Liver (tissue), 8 donors: ENCODE measurements at regions not wholly inside any gene's neighbourhood (a gene's known extent, or its start where the extent isn't known, plus 50 kb on each side); places are given as distances from the start of the nearest gene placed in this dataset.
A peak's percentile ranks its signal among the peaks of the same experiment; 100 is the strongest.

Experiments
- DNase-seq: peaks from one replicate; pipeline ENCODE4 v3.0.0-alpha.2; 2017; ENCODE audit warnings: low spot score
- H3K27ac ChIP-seq, 2 donors: one replicate each; pipeline ENCODE4 v1.7.0; 2013; ENCODE audit warnings: inconsistent platforms in 2 of 2, low read length in 2 of 2, control low read depth in 1 of 2, low read depth in 1 of 2, mild to moderate bottlenecking in 1 of 2
- H3K27me3 ChIP-seq, 4 donors: one replicate each; pipeline versions ENCODE4 v1.6.1 to v1.7.0; 2013; ENCODE audit warnings: low read length in 3 of 4, inconsistent platforms in 1 of 4, mild to moderate bottlenecking in 1 of 4, moderate library complexity in 1 of 4; ENCODE audit not compliant: control insufficient read depth in 4 of 4, insufficient read depth in 4 of 4
- H3K36me3 ChIP-seq, 4 donors: one replicate each; pipeline versions ENCODE4 v1.6.1 to v1.7.0; 2013; ENCODE audit warnings: low read length in 3 of 4, mild to moderate bottlenecking in 3 of 4, low read depth in 1 of 4, moderate library complexity in 1 of 4; ENCODE audit not compliant: control insufficient read depth in 4 of 4, insufficient read depth in 3 of 4
- H3K4me1 ChIP-seq, 4 donors: one replicate each; pipeline versions ENCODE4 v1.6.1 to v1.7.0; 2013; ENCODE audit warnings: low read length in 3 of 4, mild to moderate bottlenecking in 3 of 4, moderate library complexity in 1 of 4; ENCODE audit not compliant: control insufficient read depth in 4 of 4, insufficient read depth in 4 of 4
- H3K4me3 ChIP-seq, 3 donors: one replicate each; pipeline versions ENCODE4 v1.6.1 to v1.7.0; 2013; ENCODE audit warnings: low read length in 3 of 3, control low read depth in 1 of 3, low read depth in 1 of 3, mild to moderate bottlenecking in 1 of 3
- H3K9ac ChIP-seq, 2 donors: one replicate each; pipeline ENCODE4 v1.7.0; 2013; ENCODE audit warnings: low read length in 2 of 2, mild to moderate bottlenecking in 2 of 2, moderate library complexity in 2 of 2, control low read depth in 1 of 2, low read depth in 1 of 2
- H3K9me3 ChIP-seq, 4 donors: one replicate each; pipeline versions ENCODE4 v1.6.1 to v1.7.0; 2013; ENCODE audit warnings: low read length in 3 of 4; ENCODE audit not compliant: control insufficient read depth in 4 of 4
- CTCF ChIP-seq: fragments of 150-350 bp; IDR thresholded peaks from 2 replicates; pipeline ENCODE4 v1.5.1; 2017; ENCODE audit warnings: improper control_type of control experiment, low read depth, low read length; ENCODE audit not compliant: missing input control
- EGR1 ChIP-seq, 2 donors: IDR thresholded peaks; 2 replicates each; pipeline ENCODE4 v1.6.1; 2016 to 2018; ENCODE audit warnings: antibody characterized with exemption in 2 of 2, low read depth in 2 of 2
- FOXA1 ChIP-seq: IDR thresholded peaks from 2 replicates; pipeline ENCODE4 v1.6.1; 2016; ENCODE audit warnings: antibody characterized with exemption
- FOXA2 ChIP-seq: IDR thresholded peaks from 2 replicates; pipeline ENCODE4 v1.6.1; 2016; ENCODE audit warnings: antibody characterized with exemption
- JUND ChIP-seq, 2 donors: IDR thresholded peaks; 2 replicates each; pipeline ENCODE4 v1.6.1; 2016; ENCODE audit warnings: antibody characterized with exemption in 2 of 2
- MAX ChIP-seq: IDR thresholded peaks from 2 replicates; pipeline ENCODE4 v1.6.1; 2016; ENCODE audit warnings: antibody characterized with exemption
- NR2F2 ChIP-seq: IDR thresholded peaks from 2 replicates; pipeline ENCODE4 v1.6.1; 2016; ENCODE audit warnings: antibody characterized with exemption
- RAD21 ChIP-seq, 2 donors: IDR thresholded peaks; 2 replicates each; pipeline ENCODE4 v1.6.1; 2016; ENCODE audit warnings: antibody characterized with exemption in 2 of 2, mild to moderate bottlenecking in 2 of 2
- REST ChIP-seq: IDR thresholded peaks from 2 replicates; pipeline ENCODE4 v1.6.1; 2016; ENCODE audit warnings: antibody characterized with exemption, mild to moderate bottlenecking
- SP1 ChIP-seq: IDR thresholded peaks from 2 replicates; pipeline ENCODE4 v1.6.1; 2018; ENCODE audit warnings: antibody characterized with exemption, mild to moderate bottlenecking
- TAF1 ChIP-seq: conservative IDR thresholded peaks from 2 replicates; pipeline ENCODE4 v1.6.1; 2016; ENCODE audit warnings: antibody characterized with exemption, mild to moderate bottlenecking
- YY1 ChIP-seq: IDR thresholded peaks from 2 replicates; pipeline ENCODE4 v1.6.1; 2016; ENCODE audit warnings: antibody characterized with exemption, mild to moderate bottlenecking
- WGBS: extraction: QIAGEN DNeasy Blood & Tissue Kit; methylation state at CpG from one replicate; pipeline ENCODE4 v1.1.7; 2013; 5-methylcytosine and 5-hydroxymethylcytosine counted together
- TF ChIP-seq, protein P1 (sequence below): IDR thresholded peaks from 2 replicates; pipeline ENCODE4 v1.6.1; 2016; ENCODE audit warnings: antibody characterized with exemption
- donor health status: healthy.
- donor health status: healthy.
- donor health status: healthy.
- donor health status: healthy.
- donor health status: healthy.

DNA sequence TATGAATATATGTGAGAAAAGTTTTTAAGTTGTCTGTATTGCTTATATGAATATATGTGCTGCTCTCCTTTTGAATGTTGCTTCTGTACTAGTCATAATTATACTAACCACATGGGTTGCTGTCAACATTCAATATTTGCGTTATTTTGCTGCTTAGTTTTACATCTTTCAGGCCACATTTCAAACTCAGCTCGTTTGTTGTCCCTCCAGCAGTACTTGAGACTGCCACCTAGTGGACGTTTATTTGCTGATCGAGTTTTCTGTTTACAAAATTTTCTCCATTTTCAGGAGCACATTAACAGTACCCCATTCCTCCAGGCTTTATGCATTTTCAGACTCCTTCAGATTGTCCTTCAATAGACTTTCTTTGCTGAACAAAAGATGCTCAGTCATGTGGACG, 75.8 kb downstream of the NUDT11 start:
- 6% methylated on average over 5 of the region's 5 CpGs for WGBS
- H3K36me3 ChIP-seq = no peaks in the 10 kb centered on the region
- peak; percentile 53 for TF ChIP-seq CTCF
- TF ChIP-seq SP1 = no peak
- TF ChIP-seq JUND (IDR thresholded peaks at IDR 0.05) = no peak
- TF ChIP-seq REST = no peak
- TF ChIP-seq RAD21 (IDR thresholded peaks at IDR 0.05) = peak; percentile 61 to 76
- TF ChIP-seq NR2F2 = no peak
- no peaks in the 10 kb centered on the region for H3K4me1 ChIP-seq
- H3K9me3 ChIP-seq = no peaks in the 10 kb centered on the region
- no peak overlapping the region for H3K27ac ChIP-seq
- H3K4me3 ChIP-seq = no peak overlapping the region
- H3K9ac ChIP-seq = no peak overlapping the region
- no peak for DNase-seq
- H3K27me3 ChIP-seq = peaks cover 0 to 11% (median 0%) of the 10 kb centered on the region in 4 donors

DNA sequence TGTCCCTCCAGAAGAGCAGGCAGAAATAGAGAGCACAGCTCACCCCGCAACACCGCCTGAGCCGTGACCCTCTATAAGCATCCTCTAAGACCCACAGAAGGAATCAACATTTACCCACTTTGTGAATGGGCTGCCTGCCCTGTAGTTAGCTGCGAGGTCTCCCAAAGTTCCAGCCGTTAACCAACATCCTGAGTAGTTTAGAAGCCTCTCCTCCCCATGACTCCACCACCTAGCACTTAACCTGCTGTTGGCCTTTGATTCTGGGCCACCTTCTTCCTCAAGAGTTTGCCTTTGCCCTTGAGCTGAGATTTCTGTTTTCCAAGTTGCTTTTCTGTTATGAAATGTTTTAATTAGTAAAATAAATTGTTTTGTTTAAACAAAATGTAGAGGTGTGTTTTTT, 75.8 kb downstream of the NUDT10 start:
- 84% methylated on average over 5 of the region's 5 CpGs for WGBS
- Histone ChIP-seq H3K4me1 (no peaks in the 10 kb centered on the region), H3K4me3 (no peak overlapping the region), H3K36me3 (no peaks in the 10 kb centered on the region), H3K27ac (no peak overlapping the region), H3K9me3 (peaks cover 0 to 4% (median 0%) of the 10 kb centered on the region in 4 donors), H3K27me3 (no peaks in the 10 kb centered on the region), H3K9ac (no peak overlapping the region)
- no peak for DNase-seq
- TF ChIP-seq FOXA1 (no peak), MAX (no peak), FOXA2 (no peak), NR2F2 (no peak), EGR1 (IDR thresholded peaks at IDR 0.05; ENCODE audit: low read depth in 2 of 2) (no peak), JUND (IDR thresholded peaks at IDR 0.05) (no peak)

GRCh38 chrX:51407520-51408409, 75.1 kb downstream of the NUDT10 start:
- WGBS = 95% methylated on average over 54 of the region's 54 CpGs
- TF ChIP-seq EGR1 (IDR thresholded peaks at IDR 0.05; ENCODE audit: low read depth in 2 of 2) (no peak), MAX (no peak), NR2F2 (no peak), REST (no peak), TAF1 (no peak), YY1 (no peak)
- TF ChIP-seq, protein P1, sequence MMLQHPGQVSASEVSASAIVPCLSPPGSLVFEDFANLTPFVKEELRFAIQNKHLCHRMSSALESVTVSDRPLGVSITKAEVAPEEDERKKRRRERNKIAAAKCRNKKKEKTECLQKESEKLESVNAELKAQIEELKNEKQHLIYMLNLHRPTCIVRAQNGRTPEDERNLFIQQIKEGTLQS = no peak
- Histone ChIP-seq H3K27ac (no peak overlapping the region), H3K9ac (no peak overlapping the region), H3K9me3 (peaks cover 0 to 4% (median 0%) of the 10 kb centered on the region in 4 donors), H3K36me3 (no peaks in the 10 kb centered on the region), H3K27me3 (no peaks in the 10 kb centered on the region), H3K4me1 (no peaks in the 10 kb centered on the region), H3K4me3 (no peak overlapping the region)
- DNase-seq = no peak
